HepG2 (cell line): ENCODE measurements at regions not wholly inside any gene's neighbourhood (a gene's known extent, or its start where the extent isn't known, plus 50 kb on each side); places are given as distances from the start of the nearest gene placed in this dataset.

Experiments used
- ATAC-seq: fragments of 200-7000 bp; cut with Tn5 transposase; 3 replicates; pipeline ENCODE4 v1.9.1; 2020; ENCODE audit warnings: mild to moderate bottlenecking, moderate library complexity
- BruUV-seq: library from RNA; stranded (reverse); fragments of 400-500 nt; replicated peaks from 2 replicates; lab custom pipeline; 2021; lab: Mats Ljungman, UMichigan
- CTCF ChIA-PET: fragments of 300-600 bp; formaldehyde crosslinking; extraction: SDS; loops from one replicate; lab custom pipeline; 2021; ENCODE audit warnings: low total read pairs, inconsistent platforms, low intra/inter-chr PET ratio; lab: Yijun Ruan, JAX
- POLR2A ChIA-PET: fragments of 350-600 bp; sonication (Branson Sonifier 250); formaldehyde crosslinking; loops from one replicate; lab custom pipeline; 2020; ENCODE audit warnings: antibody characterized with exemption, inconsistent platforms; lab: Yijun Ruan, JAX
- DNase-seq: peaks from one replicate; pipeline ENCODE4 v3.0.0-alpha.2; 2015; ENCODE audit warnings: low spot score
- FAIRE-seq: peaks from 3 replicates; lab custom pipeline; 2011; peaks lifted over from hg19 to GRCh38; lab: Jason Lieb, UNC
- H2AFZ ChIP-seq: one replicate; pipeline ENCODE4 v1.6.1; 2011; ENCODE audit warnings: low read length, inconsistent platforms
- H3K27ac ChIP-seq: fragments of 300-600 bp; 3 replicates; pipeline ENCODE4 v1.8.0; 2011; ENCODE audit warnings: mixed run types, mild to moderate bottlenecking, mixed read lengths, low read length, inconsistent platforms; ENCODE audit not compliant: insufficient read depth; ENCODE audit errors: extremely low read length
- H3K27me3 ChIP-seq, 2 experiments: fragments of 200-600 bp in 1 of 2; 2 replicates in 1 of 2; 3 replicates in 1 of 2; pipeline versions ENCODE4 v1.6.0 to v1.8.0; 2011; ENCODE audit warnings: low read length in 2 of 2, mild to moderate bottlenecking in 2 of 2, moderate library complexity in 2 of 2, inconsistent platforms in 1 of 2; ENCODE audit not compliant: insufficient read depth in 2 of 2, control insufficient read depth in 1 of 2
- H3K36me3 ChIP-seq, 2 experiments: fragments of 200-600 bp in 1 of 2; replicated peaks in 1 of 2; 2 replicates in 1 of 2; 3 replicates in 1 of 2; pipeline versions ENCODE4 v1.5.1 to v1.8.0; 2011; ENCODE audit warnings: low read length in 2 of 2, inconsistent platforms in 1 of 2; ENCODE audit not compliant: insufficient read depth in 2 of 2, control insufficient read depth in 1 of 2
- H3K4me1 ChIP-seq: 2 replicates; pipeline ENCODE4 v1.5.1; 2012; ENCODE audit warnings: low read length, inconsistent platforms; ENCODE audit not compliant: insufficient read depth
- H3K4me2 ChIP-seq: 2 replicates; pipeline ENCODE4 v1.6.0; 2011; ENCODE audit warnings: low read depth, low read length, inconsistent platforms
- H3K4me3 ChIP-seq, 3 experiments: fragments of 200-600 bp in 1 of 3; sonication (generic), shearing (Covaris generic) in 1 of 3; replicated peaks in 1 of 3; 2 replicates each; pipeline ENCODE4 v1.5.1; 2011 to 2016; ENCODE audit warnings: low read length in 3 of 3, inconsistent platforms in 2 of 3, low read depth in 2 of 3, mild to moderate bottlenecking in 2 of 3, control low read depth in 1 of 3, mixed read lengths in 1 of 3; ENCODE audit not compliant: insufficient read depth in 1 of 3
- H3K79me2 ChIP-seq: one replicate; pipeline ENCODE4 v1.6.1; 2011; ENCODE audit warnings: low read length, inconsistent platforms; ENCODE audit not compliant: insufficient read depth
- H3K9ac ChIP-seq: 2 replicates; pipeline ENCODE4 v1.6.0; 2011; ENCODE audit warnings: mild to moderate bottlenecking, low read depth, low read length, inconsistent platforms; ENCODE audit not compliant: insufficient read depth
- H3K9me3 ChIP-seq: 2 replicates; pipeline ENCODE4 v1.5.1; 2012; ENCODE audit warnings: mild to moderate bottlenecking, low read length
- H4K20me1 ChIP-seq: 2 replicates; pipeline ENCODE4 v1.6.0; 2011; ENCODE audit warnings: inconsistent platforms, mild to moderate bottlenecking, low read length, moderate library complexity; ENCODE audit not compliant: insufficient read depth
- AKAP8 ChIP-seq: sonication (generic); formaldehyde crosslinking; IDR thresholded peaks from 2 replicates; pipeline ENCODE4 v1.5.1; 2020; ENCODE audit warnings: mild to moderate bottlenecking, missing genetic modification reagents
- ELF1 ChIP-seq: sonication (generic); formaldehyde crosslinking; IDR thresholded peaks from 2 replicates; pipeline ENCODE4 v1.4.0; 2020; ENCODE audit warnings: missing genetic modification reagents
- FOXK2 ChIP-seq: fragments of 450-650 bp; IDR thresholded peaks from 2 replicates; pipeline ENCODE4 v1.6.1; 2016
- HNRNPLL ChIP-seq: fragments of 200-400 bp; formaldehyde crosslinking; IDR thresholded peaks from 2 replicates; pipeline ENCODE4 v1.6.1; 2017; ENCODE audit warnings: mild to moderate bottlenecking, low read depth, low read length; ENCODE audit not compliant: poor library complexity, severe bottlenecking
- MAFG ChIP-seq: sonication (generic); formaldehyde crosslinking; IDR thresholded peaks from 2 replicates; pipeline ENCODE4 v1.5.1; 2020; ENCODE audit warnings: mild to moderate bottlenecking, missing genetic modification reagents
- MTF2 ChIP-seq: sonication (generic); formaldehyde crosslinking; IDR thresholded peaks from 2 replicates; pipeline ENCODE4 v1.5.0; 2020; ENCODE audit warnings: missing genetic modification reagents, borderline replicate concordance
- POLR2A ChIP-seq, 2 experiments: IDR thresholded peaks; 2 replicates each; pipeline ENCODE4 v1.6.1; 2011; ENCODE audit warnings: low read depth in 2 of 2, low read length in 2 of 2, mild to moderate bottlenecking in 1 of 2, moderate library complexity in 1 of 2; ENCODE audit not compliant: insufficient read depth in 1 of 2
- SRF ChIP-seq: IDR thresholded peaks from 2 replicates; pipeline ENCODE4 v1.6.1; 2011; ENCODE audit warnings: mild to moderate bottlenecking, low read depth, low read length, moderate library complexity
- SRY ChIP-seq: sonication (generic); formaldehyde crosslinking; IDR thresholded peaks from 2 replicates; pipeline ENCODE4 v1.8.0; 2022; ENCODE audit warnings: mild to moderate bottlenecking, missing genetic modification reagents
- ZBTB43 ChIP-seq: sonication (generic); formaldehyde crosslinking; conservative IDR thresholded peaks from 2 replicates; pipeline ENCODE4 v1.4.0; 2020; ENCODE audit warnings: missing genetic modification reagents
- ZFP62 ChIP-seq: sonication (generic); formaldehyde crosslinking; IDR thresholded peaks from 2 replicates; pipeline ENCODE4 v1.4.0; 2020; ENCODE audit warnings: missing genetic modification reagents
- ZNF20 ChIP-seq: sonication (generic); formaldehyde crosslinking; IDR thresholded peaks from 2 replicates; pipeline ENCODE4 v1.4.0; 2020; ENCODE audit warnings: mild to moderate bottlenecking, moderate library complexity, missing genetic modification reagents
- ZNF547 ChIP-seq: sonication (generic); formaldehyde crosslinking; IDR thresholded peaks from 2 replicates; pipeline ENCODE4 v1.5.1; 2020; ENCODE audit warnings: mild to moderate bottlenecking, missing genetic modification reagents
- ZNF614 ChIP-seq: IDR thresholded peaks from 2 replicates; pipeline ENCODE4 v1.6.1; 2018; ENCODE audit warnings: missing biosample characterization, missing genetic modification reagents, inconsistent platforms, borderline replicate concordance
- ZNF710 ChIP-seq: sonication (generic); formaldehyde crosslinking; IDR thresholded peaks from 2 replicates; pipeline ENCODE4 v1.5.0; 2020; ENCODE audit warnings: mild to moderate bottlenecking, missing genetic modification reagents, borderline replicate concordance
- ZSCAN21 ChIP-seq: sonication (generic); formaldehyde crosslinking; IDR thresholded peaks from 2 replicates; pipeline ENCODE4 v1.8.0; 2022; ENCODE audit warnings: mild to moderate bottlenecking, missing genetic modification reagents, moderate library complexity, borderline replicate concordance
- ZXDC ChIP-seq: sonication (generic); formaldehyde crosslinking; IDR thresholded peaks from 2 replicates; pipeline ENCODE4 v1.5.0; 2020; ENCODE audit warnings: mild to moderate bottlenecking, missing genetic modification reagents
- WGBS: methylation state at CpG from one replicate; pipeline ENCODE4 v1.1.6; 2017; ENCODE audit warnings: low lambda C conversion rate; 5-methylcytosine and 5-hydroxymethylcytosine counted together
- in situ Hi-C: cut with HindIII; loops from 2 replicates; pipeline ENCODE4 v1.10.0; 2017; ENCODE audit warnings: low pct_unique_long_range_greater_than_20kb; ENCODE audit not compliant: extremely low pct_ligation_motif_present
- intact Hi-C: fragments of 100-400 bp; cut with micrococcal nuclease; formaldehyde crosslinking; loops from one replicate; pipeline ENCODE4 v1.10.0; 2022; ENCODE audit not compliant: unreplicated experiment

- TF ChIP-seq MAFG (peak; percentile 16; the same call in 1 of the 2 replicates), MTF2 (CRISPR knock-in tag) (no peak), ZSCAN21 (CRISPR knock-in tag) (peak; percentile 56; the same call in 1 of the 2 replicates), POLR2A (IDR thresholded peaks at IDR 0.05; ENCODE audit: insufficient read depth in 1 of 2, low read depth in 2 of 2, low read length in 2 of 2) (no peak), AKAP8 (CRISPR knock-in tag) (no peak), ZNF710 (CRISPR knock-in tag) (0 out of 2 replicates have a peak, but pooled peaks have one; percentile 27)
Observed at GRCh38 chr16:14338236-14338635, 267.1 kb downstream of the MRTFB start (continued).

- in situ Hi-C loops (no loop called here), intact Hi-C loops (no loop called here)
- Histone ChIP-seq H3K9me3 (peaks cover 4% of the 10 kb centered on the region; the same call in 1 of the 2 replicates), H3K36me3 (no peaks in the 10 kb centered on the region), H3K4me3 (peak overlapping the region; percentile 28 to 66 (median 32); a peak in 4 of 6 replicates), H3K4me2 (peak overlapping the region; percentile 90), H3K27ac (peak overlapping the region; percentile 69), H3K4me1 (peaks cover 47% of the 10 kb centered on the region), H2AFZ (peak overlapping the region; percentile 67), H3K9ac (peak overlapping the region; percentile 46; the same call in 1 of the 2 replicates), H4K20me1 (no peaks in the 10 kb centered on the region), H3K27me3 (no peaks in the 10 kb centered on the region; a peak in 1 of 5 replicates), H3K79me2 (no peaks in the 10 kb centered on the region)
- POLR2A ChIA-PET, result interaction anchor here (1.0 to 1.5 kb wide), 6 partner anchors 8 to 227 kb away, joined by 3 to 10 read pairs (median 3); no protein-coding TSS in a partner anchor
- DNase-seq, result peak; percentile 73
- FAIRE-seq, result peak; percentile 67
- no TSS peak for BruUV-seq
- peak; percentile 90 for ATAC-seq
- CTCF ChIA-PET, result no interaction called here
- 15% methylated on average over 22 of the region's 22 CpGs for WGBS
- TF ChIP-seq ZFP62 (CRISPR knock-in tag), result no peak
- no peak for TF ChIP-seq FOXK2
- no peak for TF ChIP-seq ZXDC (CRISPR knock-in tag)
- TF ChIP-seq ELF1 (CRISPR knock-in tag), result no peak
- TF ChIP-seq ZNF20, result no peak
- TF ChIP-seq ZBTB43 (CRISPR knock-in tag), result peak; percentile 75; the same call in 1 of the 2 replicates
- TF ChIP-seq SRF, result no peak
- peak; percentile 50 for TF ChIP-seq HNRNPLL
- TF ChIP-seq ZNF614 (CRISPR knock-in tag), result peak; percentile 96
- peak; percentile 75 for TF ChIP-seq SRY (CRISPR knock-in tag)
- TF ChIP-seq ZNF547 (CRISPR knock-in tag), result no peak
Observed at GRCh38 chr16:14337303-14338191, 266.4 kb downstream of the MRTFB start.
